HepG2 (cell line): ENCODE measurements at regions not wholly inside any gene's neighbourhood (a gene's known extent, or its start where the extent isn't known, plus 50 kb on each side); places are given as distances from the start of the nearest gene placed in this dataset.

Source experiments
- ATAC-seq: fragments of 200-7000 bp; cut with Tn5 transposase; 3 replicates; pipeline ENCODE4 v1.9.1; 2020; ENCODE audit warnings: mild to moderate bottlenecking, moderate library complexity
- BruUV-seq: library from RNA; stranded (reverse); fragments of 400-500 nt; replicated peaks from 2 replicates; lab custom pipeline; 2021; lab: Mats Ljungman, UMichigan
- CTCF ChIA-PET: fragments of 300-600 bp; formaldehyde crosslinking; extraction: SDS; loops from one replicate; lab custom pipeline; 2021; ENCODE audit warnings: low total read pairs, inconsistent platforms, low intra/inter-chr PET ratio; lab: Yijun Ruan, JAX
- POLR2A ChIA-PET: fragments of 350-600 bp; sonication (Branson Sonifier 250); formaldehyde crosslinking; loops from one replicate; lab custom pipeline; 2020; ENCODE audit warnings: antibody characterized with exemption, inconsistent platforms; lab: Yijun Ruan, JAX
- DNase-seq: peaks from one replicate; pipeline ENCODE4 v3.0.0-alpha.2; 2015; ENCODE audit warnings: low spot score
- FAIRE-seq: peaks from 3 replicates; lab custom pipeline; 2011; peaks lifted over from hg19 to GRCh38; lab: Jason Lieb, UNC
- H2AFZ ChIP-seq: one replicate; pipeline ENCODE4 v1.6.1; 2011; ENCODE audit warnings: low read length, inconsistent platforms
- H3K27ac ChIP-seq: fragments of 300-600 bp; 3 replicates; pipeline ENCODE4 v1.8.0; 2011; ENCODE audit warnings: mixed run types, mild to moderate bottlenecking, mixed read lengths, low read length, inconsistent platforms; ENCODE audit not compliant: insufficient read depth; ENCODE audit errors: extremely low read length
- H3K27me3 ChIP-seq, 2 experiments: fragments of 200-600 bp in 1 of 2; 2 replicates in 1 of 2; 3 replicates in 1 of 2; pipeline versions ENCODE4 v1.6.0 to v1.8.0; 2011; ENCODE audit warnings: low read length in 2 of 2, mild to moderate bottlenecking in 2 of 2, moderate library complexity in 2 of 2, inconsistent platforms in 1 of 2; ENCODE audit not compliant: insufficient read depth in 2 of 2, control insufficient read depth in 1 of 2
- H3K36me3 ChIP-seq, 2 experiments: fragments of 200-600 bp in 1 of 2; replicated peaks in 1 of 2; 2 replicates in 1 of 2; 3 replicates in 1 of 2; pipeline versions ENCODE4 v1.5.1 to v1.8.0; 2011; ENCODE audit warnings: low read length in 2 of 2, inconsistent platforms in 1 of 2; ENCODE audit not compliant: insufficient read depth in 2 of 2, control insufficient read depth in 1 of 2
- H3K4me1 ChIP-seq: 2 replicates; pipeline ENCODE4 v1.5.1; 2012; ENCODE audit warnings: low read length, inconsistent platforms; ENCODE audit not compliant: insufficient read depth
- H3K4me2 ChIP-seq: 2 replicates; pipeline ENCODE4 v1.6.0; 2011; ENCODE audit warnings: low read depth, low read length, inconsistent platforms
- H3K4me3 ChIP-seq, 3 experiments: fragments of 200-600 bp in 1 of 3; sonication (generic), shearing (Covaris generic) in 1 of 3; replicated peaks in 1 of 3; 2 replicates each; pipeline ENCODE4 v1.5.1; 2011 to 2016; ENCODE audit warnings: low read length in 3 of 3, inconsistent platforms in 2 of 3, low read depth in 2 of 3, mild to moderate bottlenecking in 2 of 3, control low read depth in 1 of 3, mixed read lengths in 1 of 3; ENCODE audit not compliant: insufficient read depth in 1 of 3
- H3K79me2 ChIP-seq: one replicate; pipeline ENCODE4 v1.6.1; 2011; ENCODE audit warnings: low read length, inconsistent platforms; ENCODE audit not compliant: insufficient read depth
- H3K9ac ChIP-seq: 2 replicates; pipeline ENCODE4 v1.6.0; 2011; ENCODE audit warnings: mild to moderate bottlenecking, low read depth, low read length, inconsistent platforms; ENCODE audit not compliant: insufficient read depth
- H3K9me3 ChIP-seq: 2 replicates; pipeline ENCODE4 v1.5.1; 2012; ENCODE audit warnings: mild to moderate bottlenecking, low read length
- H4K20me1 ChIP-seq: 2 replicates; pipeline ENCODE4 v1.6.0; 2011; ENCODE audit warnings: inconsistent platforms, mild to moderate bottlenecking, low read length, moderate library complexity; ENCODE audit not compliant: insufficient read depth
- HIVEP1 ChIP-seq: sonication (generic); formaldehyde crosslinking; IDR thresholded peaks from 2 replicates; pipeline ENCODE4 v1.4.0; 2020; ENCODE audit warnings: mild to moderate bottlenecking, missing genetic modification reagents
- NONO ChIP-seq, 2 experiments: fragments of 450-650 bp in 1 of 2; sonication (generic) in 1 of 2; formaldehyde crosslinking in 1 of 2; IDR thresholded peaks in 1 of 2; conservative IDR thresholded peaks in 1 of 2; 2 replicates each; pipeline versions ENCODE4 v1.6.1 to v1.8.0; 2017 to 2022; ENCODE audit warnings: mild to moderate bottlenecking in 1 of 2, missing genetic modification reagents in 1 of 2, moderate library complexity in 1 of 2
- POGK ChIP-seq: sonication (generic); formaldehyde crosslinking; conservative IDR thresholded peaks from 2 replicates; pipeline ENCODE4 v1.8.0; 2022; ENCODE audit warnings: mild to moderate bottlenecking, moderate library complexity, missing genetic modification reagents
- SP4 ChIP-seq: sonication (generic); formaldehyde crosslinking; IDR thresholded peaks from 2 replicates; pipeline ENCODE4 v1.8.1; 2023; ENCODE audit warnings: mild to moderate bottlenecking, missing genetic modification reagents
- SPEN ChIP-seq: sonication (generic); formaldehyde crosslinking; IDR thresholded peaks from 2 replicates; pipeline ENCODE4 v1.5.1; 2020; ENCODE audit warnings: low read depth, mild to moderate bottlenecking, missing genetic modification reagents
- TFE3 ChIP-seq: IDR thresholded peaks from 2 replicates; pipeline ENCODE4 v1.6.1; 2016
- YY1 ChIP-seq: IDR thresholded peaks from 2 replicates; pipeline ENCODE4 v1.6.1; 2011; ENCODE audit warnings: low read length, low read depth, moderate library complexity, mild to moderate bottlenecking; ENCODE audit not compliant: insufficient read depth, insufficient replicate concordance
- ZBTB3 ChIP-seq: sonication (generic); formaldehyde crosslinking; IDR thresholded peaks from 2 replicates; pipeline ENCODE4 v1.4.0; 2020; ENCODE audit warnings: low read depth, mild to moderate bottlenecking, moderate library complexity, missing genetic modification reagents, borderline replicate concordance
- ZEB1 ChIP-seq: IDR thresholded peaks from 2 replicates; pipeline ENCODE4 v1.6.1; 2012; ENCODE audit warnings: mild to moderate bottlenecking, low read depth, inconsistent platforms; ENCODE audit not compliant: insufficient replicate concordance
- ZFP82 ChIP-seq: sonication (generic); formaldehyde crosslinking; IDR thresholded peaks from 2 replicates; pipeline ENCODE4 v1.5.1; 2020; ENCODE audit warnings: mild to moderate bottlenecking, missing genetic modification reagents, borderline replicate concordance
- ZNF296 ChIP-seq: sonication (generic); formaldehyde crosslinking; conservative IDR thresholded peaks from 2 replicates; pipeline ENCODE4 v1.5.0; 2020; ENCODE audit warnings: mild to moderate bottlenecking, missing genetic modification reagents
- ZNF556 ChIP-seq: sonication (generic); formaldehyde crosslinking; IDR thresholded peaks from 2 replicates; pipeline ENCODE4 v1.4.0; 2020; ENCODE audit warnings: mild to moderate bottlenecking, missing genetic modification reagents, borderline replicate concordance
- ZNF567 ChIP-seq: sonication (generic); formaldehyde crosslinking; IDR thresholded peaks from 2 replicates; pipeline ENCODE4 v1.8.1; 2023; ENCODE audit warnings: mild to moderate bottlenecking, missing genetic modification reagents, borderline replicate concordance
- ZNF850 ChIP-seq: sonication (generic); formaldehyde crosslinking; conservative IDR thresholded peaks from 2 replicates; pipeline ENCODE4 v1.9.0; 2021; ENCODE audit warnings: mild to moderate bottlenecking, missing genetic modification reagents
- WGBS: methylation state at CpG from one replicate; pipeline ENCODE4 v1.1.6; 2017; ENCODE audit warnings: low lambda C conversion rate; 5-methylcytosine and 5-hydroxymethylcytosine counted together
- in situ Hi-C: cut with HindIII; loops from 2 replicates; pipeline ENCODE4 v1.10.0; 2017; ENCODE audit warnings: low pct_unique_long_range_greater_than_20kb; ENCODE audit not compliant: extremely low pct_ligation_motif_present
- intact Hi-C: fragments of 100-400 bp; cut with micrococcal nuclease; formaldehyde crosslinking; loops from one replicate; pipeline ENCODE4 v1.10.0; 2022; ENCODE audit not compliant: unreplicated experiment
- TF ChIP-seq, protein P1 (sequence below): IDR thresholded peaks from 2 replicates; pipeline ENCODE4 v1.6.1; 2016; ENCODE audit warnings: low read depth, control low read depth
- TF ChIP-seq, protein P2 (sequence below): sonication (generic); formaldehyde crosslinking; IDR thresholded peaks from 2 replicates; pipeline ENCODE4 v1.4.0; 2020; ENCODE audit warnings: missing genetic modification reagents

GRCh38 chr12:67459578-67459977 lies 189.0 kb upstream of the DYRK2 start:
- intact Hi-C loops (no loop called here), in situ Hi-C loops (no loop called here)
- no peak for FAIRE-seq
- Histone ChIP-seq H3K4me2 (no peak overlapping the region), H3K79me2 (no peaks in the 10 kb centered on the region), H3K9me3 (no peaks in the 10 kb centered on the region), H3K9ac (no peak overlapping the region), H3K4me3 (no peak overlapping the region), H2AFZ (no peak overlapping the region), H3K27me3 (no peaks in the 10 kb centered on the region), H4K20me1 (no peaks in the 10 kb centered on the region), H3K36me3 (no peaks in the 10 kb centered on the region), H3K27ac (no peak overlapping the region), H3K4me1 (no peaks in the 10 kb centered on the region)
- CTCF ChIA-PET, result no interaction called here
- POLR2A ChIA-PET, result no interaction called here
- no peak for ATAC-seq
- no peak for TF ChIP-seq ZFP82 (CRISPR knock-in tag)
- TF ChIP-seq, protein P1, sequence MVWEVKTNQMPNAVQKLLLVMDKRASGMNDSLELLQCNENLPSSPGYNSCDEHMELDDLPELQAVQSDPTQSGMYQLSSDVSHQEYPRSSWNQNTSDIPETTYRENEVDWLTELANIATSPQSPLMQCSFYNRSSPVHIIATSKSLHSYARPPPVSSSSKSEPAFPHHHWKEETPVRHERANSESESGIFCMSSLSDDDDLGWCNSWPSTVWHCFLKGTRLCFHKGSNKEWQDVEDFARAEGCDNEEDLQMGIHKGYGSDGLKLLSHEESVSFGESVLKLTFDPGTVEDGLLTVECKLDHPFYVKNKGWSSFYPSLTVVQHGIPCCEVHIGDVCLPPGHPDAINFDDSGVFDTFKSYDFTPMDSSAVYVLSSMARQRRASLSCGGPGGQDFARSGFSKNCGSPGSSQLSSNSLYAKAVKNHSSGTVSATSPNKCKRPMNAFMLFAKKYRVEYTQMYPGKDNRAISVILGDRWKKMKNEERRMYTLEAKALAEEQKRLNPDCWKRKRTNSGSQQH, result no peak
- TF ChIP-seq TFE3 (CRISPR knock-in tag), result no peak
- no peak for TF ChIP-seq ZBTB3 (CRISPR knock-in tag)
- no peak for TF ChIP-seq ZNF296 (CRISPR knock-in tag)
- TF ChIP-seq YY1, result no peak
- no peak for TF ChIP-seq ZEB1
- TF ChIP-seq SPEN (CRISPR knock-in tag), result no peak
- TF ChIP-seq ZNF567 (CRISPR knock-in tag), result no peak
- TF ChIP-seq HIVEP1 (CRISPR knock-in tag), result no peak
- TF ChIP-seq ZNF850, result no peak
- TF ChIP-seq POGK (CRISPR knock-in tag), result no peak
- TF ChIP-seq, protein P2, sequence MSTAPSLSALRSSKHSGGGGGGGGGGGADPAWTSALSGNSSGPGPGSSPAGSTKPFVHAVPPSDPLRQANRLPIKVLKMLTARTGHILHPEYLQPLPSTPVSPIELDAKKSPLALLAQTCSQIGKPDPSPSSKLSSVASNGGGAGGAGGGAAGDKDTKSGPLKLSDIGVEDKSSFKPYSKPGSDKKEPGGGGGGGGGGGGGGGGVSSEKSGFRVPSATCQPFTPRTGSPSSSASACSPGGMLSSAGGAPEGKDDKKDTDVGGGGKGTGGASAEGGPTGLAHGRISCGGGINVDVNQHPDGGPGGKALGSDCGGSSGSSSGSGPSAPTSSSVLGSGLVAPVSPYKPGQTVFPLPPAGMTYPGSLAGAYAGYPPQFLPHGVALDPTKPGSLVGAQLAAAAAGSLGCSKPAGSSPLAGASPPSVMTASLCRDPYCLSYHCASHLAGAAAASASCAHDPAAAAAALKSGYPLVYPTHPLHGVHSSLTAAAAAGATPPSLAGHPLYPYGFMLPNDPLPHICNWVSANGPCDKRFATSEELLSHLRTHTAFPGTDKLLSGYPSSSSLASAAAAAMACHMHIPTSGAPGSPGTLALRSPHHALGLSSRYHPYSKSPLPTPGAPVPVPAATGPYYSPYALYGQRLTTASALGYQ, result no peak
- TF ChIP-seq NONO (IDR thresholded peaks at IDR 0.05), result no peak
- no peak for TF ChIP-seq NONO (CRISPR knock-in tag; conservative IDR thresholded peaks at IDR 0.05)
- no peak for TF ChIP-seq SP4
- TF ChIP-seq ZNF556, result no peak
- 38% methylated on average over 3 of the region's 4 CpGs for WGBS
- BruUV-seq, result no TSS peak
- DNase-seq, result no peak
